GM18520 (cell line): ENCODE measurements at regions not wholly inside any gene's neighbourhood (a gene's known extent, or its start where the extent isn't known, plus 50 kb on each side); places are given as distances from the start of the nearest gene placed in this dataset.

Experiments
- ATAC-seq: cut with Tn5 transposase; IDR thresholded peaks from one replicate; pipeline ENCODE4 v1.9.1; 2021; ENCODE audit not compliant: unreplicated experiment

GRCh38 chr12:92336641-92337040 is 191.0 kb upstream of the BTG1 start:
- no peak for ATAC-seq

GRCh38 chr12:92335831-92336230 is 190.2 kb upstream of the BTG1 start:
- no peak for ATAC-seq

GRCh38 chr12:92334552-92334951 is 188.9 kb upstream of the BTG1 start:
- no peak for ATAC-seq

- ATAC-seq = no peak
Measured at GRCh38 chr12:92332552-92332951, 186.9 kb upstream of the BTG1 start.

GRCh38 chr12:92331383-92331782 is 185.7 kb upstream of the BTG1 start:
- ATAC-seq = no peak

GRCh38 chr12:92330654-92331053 is 185.0 kb upstream of the BTG1 start:
- ATAC-seq = no peak

- no peak for ATAC-seq
Measured at GRCh38 chr12:92326877-92327276, 181.2 kb upstream of the BTG1 start.

GRCh38 chr12:92324849-92325500 is 179.3 kb upstream of the BTG1 start:
- ATAC-seq = no peak

- ATAC-seq = no peak
Measured at GRCh38 chr12:92312463-92312964, 166.9 kb upstream of the BTG1 start.

GRCh38 chr12:92304371-92305055 is 158.9 kb upstream of the BTG1 start:
- no peak for ATAC-seq

- no peak for ATAC-seq
Measured at GRCh38 chr12:92302041-92302829, 156.6 kb upstream of the BTG1 start.

GRCh38 chr12:92301356-92301755 is 155.7 kb upstream of the BTG1 start:
- ATAC-seq = no peak

- no peak for ATAC-seq
Measured at GRCh38 chr12:92300777-92301176, 155.1 kb upstream of the BTG1 start.

GRCh38 chr12:92299744-92300143 is 154.1 kb upstream of the BTG1 start:
- no peak for ATAC-seq

- ATAC-seq = no peak
Measured at GRCh38 chr12:92299344-92299743, 153.7 kb upstream of the BTG1 start.

- ATAC-seq = no peak
Measured at GRCh38 chr12:92297932-92298696, 152.5 kb upstream of the BTG1 start.

GRCh38 chr12:92297405-92297804 is 151.8 kb upstream of the BTG1 start:
- ATAC-seq = no peak

- no peak for ATAC-seq
Measured at GRCh38 chr12:92295523-92295922, 149.9 kb upstream of the BTG1 start.

GRCh38 chr12:92294676-92295440 is 149.2 kb upstream of the BTG1 start:
- no peak for ATAC-seq

- no peak for ATAC-seq
Measured at GRCh38 chr12:92292016-92292415, 146.4 kb upstream of the BTG1 start.
